WTC11 (cell line): ENCODE measurements at regions not wholly inside any gene's neighbourhood (a gene's known extent, or its start where the extent isn't known, plus 50 kb on each side); places are given as distances from the start of the nearest gene placed in this dataset.

ENCODE experiments used
- ATAC-seq: fragments of 200-7000 bp; cut with Tn5 transposase; 2 replicates; pipeline ENCODE4 v1.10.0; 2021; ENCODE audit warnings: mild to moderate bottlenecking, moderate library complexity
- CTCF ChIA-PET: fragments of 300-600 bp; sonication (Branson Sonifier 250); formaldehyde crosslinking; loops from one replicate; lab custom pipeline; 2021; ENCODE audit warnings: antibody characterized with exemption; lab: Charles Lee
- POLR2A ChIA-PET: fragments of 350-600 bp; sonication (Branson Sonifier 250); formaldehyde crosslinking; loops from one replicate; lab custom pipeline; 2021; ENCODE audit warnings: antibody characterized with exemption; lab: Charles Lee
- DNase-seq: peaks from one replicate; pipeline ENCODE4 v3.0.0; 2021; ENCODE audit warnings: low spot score
- H3K27ac Mint-ChIP-seq: 2 replicates; pipeline ENCODE4 v1.8.0; 2021; ENCODE audit warnings: mixed read lengths
- H3K27me3 Mint-ChIP-seq: 2 replicates; pipeline ENCODE4 v1.8.0; 2021; ENCODE audit warnings: low read depth, mild to moderate bottlenecking, moderate library complexity, mixed read lengths
- H3K36me3 Mint-ChIP-seq: 2 replicates; pipeline ENCODE4 v1.8.0; 2021; ENCODE audit warnings: mixed read lengths
- H3K4me1 Mint-ChIP-seq: 2 replicates; pipeline ENCODE4 v1.8.0; 2022; ENCODE audit warnings: mixed read lengths
- H3K4me3 Mint-ChIP-seq: 2 replicates; pipeline ENCODE4 v1.8.0; 2021; ENCODE audit warnings: mild to moderate bottlenecking, moderate library complexity, mixed read lengths
- H3K9me3 Mint-ChIP-seq: 2 replicates; pipeline ENCODE4 v1.8.0; 2021; ENCODE audit warnings: mixed read lengths
- ARID4B ChIP-seq: sonication (generic); formaldehyde crosslinking; IDR thresholded peaks from 2 replicates; pipeline ENCODE4 v1.8.0; 2023; ENCODE audit warnings: missing genetic modification reagents, mild to moderate bottlenecking, borderline replicate concordance
- CREM ChIP-seq: sonication (generic); formaldehyde crosslinking; IDR thresholded peaks from 2 replicates; pipeline ENCODE4 v1.8.1; 2022; ENCODE audit warnings: mild to moderate bottlenecking, missing genetic modification reagents, moderate library complexity
- ESRRA ChIP-seq: sonication (generic); formaldehyde crosslinking; IDR thresholded peaks from 2 replicates; pipeline ENCODE4 v1.8.1; 2022; ENCODE audit warnings: mild to moderate bottlenecking, missing genetic modification reagents, borderline replicate concordance
- FOXP4 ChIP-seq: sonication (generic); formaldehyde crosslinking; IDR thresholded peaks from 2 replicates; pipeline ENCODE4 v1.8.0; 2022; ENCODE audit warnings: mild to moderate bottlenecking, missing genetic modification reagents
- HMGA2 ChIP-seq: fragments of 250-450 bp; sonication (Bioruptor Pico); IDR thresholded peaks from 2 replicates; pipeline ENCODE4 v1.4.0; 2021; ENCODE audit warnings: mild to moderate bottlenecking, moderate library complexity
- JUN ChIP-seq: sonication (generic); formaldehyde crosslinking; IDR thresholded peaks from 2 replicates; pipeline ENCODE4 v1.8.0; 2023; ENCODE audit warnings: mild to moderate bottlenecking, missing genetic modification reagents
- SMAD3 ChIP-seq: sonication (generic); formaldehyde crosslinking; IDR thresholded peaks from 2 replicates; pipeline ENCODE4 v1.8.0; 2022; ENCODE audit warnings: missing genetic modification reagents, mild to moderate bottlenecking, borderline replicate concordance
- TCF7 ChIP-seq: sonication (generic); formaldehyde crosslinking; IDR thresholded peaks from 2 replicates; pipeline ENCODE4 v1.8.0; 2022; ENCODE audit warnings: mild to moderate bottlenecking, low read depth, missing genetic modification reagents, moderate library complexity
- USF1 ChIP-seq: sonication (generic); formaldehyde crosslinking; IDR thresholded peaks from 2 replicates; pipeline ENCODE4 v1.8.0; 2022; ENCODE audit warnings: mild to moderate bottlenecking, missing genetic modification reagents
- ZNF532 ChIP-seq: fragments of 250-450 bp; sonication (Bioruptor Pico); IDR thresholded peaks from 2 replicates; pipeline ENCODE4 v1.9.0; 2021; ENCODE audit warnings: mild to moderate bottlenecking, borderline replicate concordance
- TF ChIP-seq, protein P1 (sequence below): sonication (generic); formaldehyde crosslinking; IDR thresholded peaks from 2 replicates; pipeline ENCODE4 v1.8.0; 2023; ENCODE audit warnings: missing genetic modification reagents
- TF ChIP-seq, protein P2 (sequence below): sonication (generic); formaldehyde crosslinking; IDR thresholded peaks from 2 replicates; pipeline ENCODE4 v1.8.1; 2023; ENCODE audit warnings: mild to moderate bottlenecking, missing genetic modification reagents, borderline replicate concordance
- TF ChIP-seq, protein P3 (sequence below): sonication (generic); formaldehyde crosslinking; IDR thresholded peaks from 2 replicates; pipeline ENCODE4 v1.8.0; 2022; ENCODE audit warnings: mild to moderate bottlenecking, missing genetic modification reagents
- TF ChIP-seq, protein P4 (sequence below): fragments of 250-450 bp; sonication (Bioruptor Pico); IDR thresholded peaks from 2 replicates; pipeline ENCODE4 v1.9.0; 2021; ENCODE audit warnings: moderate library complexity, mild to moderate bottlenecking, inconsistent platforms, borderline replicate concordance
- TF ChIP-seq, protein P5 (sequence below): fragments of 200-600 bp; IDR thresholded peaks from 2 replicates; pipeline ENCODE4 v1.8.0; 2022; ENCODE audit warnings: antibody characterized with exemption

- TF ChIP-seq, protein P1, sequence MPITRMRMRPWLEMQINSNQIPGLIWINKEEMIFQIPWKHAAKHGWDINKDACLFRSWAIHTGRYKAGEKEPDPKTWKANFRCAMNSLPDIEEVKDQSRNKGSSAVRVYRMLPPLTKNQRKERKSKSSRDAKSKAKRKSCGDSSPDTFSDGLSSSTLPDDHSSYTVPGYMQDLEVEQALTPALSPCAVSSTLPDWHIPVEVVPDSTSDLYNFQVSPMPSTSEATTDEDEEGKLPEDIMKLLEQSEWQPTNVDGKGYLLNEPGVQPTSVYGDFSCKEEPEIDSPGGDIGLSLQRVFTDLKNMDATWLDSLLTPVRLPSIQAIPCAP (CRISPR knock-in tag): no peak
- TF ChIP-seq HMGA2 (CRISPR knock-in tag): no peak
Observed at GRCh38 chr9:2493109-2493508, 128.5 kb upstream of the VLDLR start (continued).

- peaks cover 26% of the 10 kb centered on the region for H3K4me1 Mint-ChIP-seq
- no peak for DNase-seq
- no peaks in the 10 kb centered on the region for H3K36me3 Mint-ChIP-seq
- H3K4me3 Mint-ChIP-seq: no peak overlapping the region
- POLR2A ChIA-PET: no interaction called here
- ATAC-seq: no peak
- no peaks in the 10 kb centered on the region for H3K9me3 Mint-ChIP-seq
- H3K27me3 Mint-ChIP-seq: no peaks in the 10 kb centered on the region
- no peak overlapping the region for H3K27ac Mint-ChIP-seq
- CTCF ChIA-PET: no interaction called here
- no peak for TF ChIP-seq FOXP4 (CRISPR knock-in tag)
- no peak for TF ChIP-seq JUN (CRISPR knock-in tag)
- no peak for TF ChIP-seq TCF7
- TF ChIP-seq, protein P2, sequence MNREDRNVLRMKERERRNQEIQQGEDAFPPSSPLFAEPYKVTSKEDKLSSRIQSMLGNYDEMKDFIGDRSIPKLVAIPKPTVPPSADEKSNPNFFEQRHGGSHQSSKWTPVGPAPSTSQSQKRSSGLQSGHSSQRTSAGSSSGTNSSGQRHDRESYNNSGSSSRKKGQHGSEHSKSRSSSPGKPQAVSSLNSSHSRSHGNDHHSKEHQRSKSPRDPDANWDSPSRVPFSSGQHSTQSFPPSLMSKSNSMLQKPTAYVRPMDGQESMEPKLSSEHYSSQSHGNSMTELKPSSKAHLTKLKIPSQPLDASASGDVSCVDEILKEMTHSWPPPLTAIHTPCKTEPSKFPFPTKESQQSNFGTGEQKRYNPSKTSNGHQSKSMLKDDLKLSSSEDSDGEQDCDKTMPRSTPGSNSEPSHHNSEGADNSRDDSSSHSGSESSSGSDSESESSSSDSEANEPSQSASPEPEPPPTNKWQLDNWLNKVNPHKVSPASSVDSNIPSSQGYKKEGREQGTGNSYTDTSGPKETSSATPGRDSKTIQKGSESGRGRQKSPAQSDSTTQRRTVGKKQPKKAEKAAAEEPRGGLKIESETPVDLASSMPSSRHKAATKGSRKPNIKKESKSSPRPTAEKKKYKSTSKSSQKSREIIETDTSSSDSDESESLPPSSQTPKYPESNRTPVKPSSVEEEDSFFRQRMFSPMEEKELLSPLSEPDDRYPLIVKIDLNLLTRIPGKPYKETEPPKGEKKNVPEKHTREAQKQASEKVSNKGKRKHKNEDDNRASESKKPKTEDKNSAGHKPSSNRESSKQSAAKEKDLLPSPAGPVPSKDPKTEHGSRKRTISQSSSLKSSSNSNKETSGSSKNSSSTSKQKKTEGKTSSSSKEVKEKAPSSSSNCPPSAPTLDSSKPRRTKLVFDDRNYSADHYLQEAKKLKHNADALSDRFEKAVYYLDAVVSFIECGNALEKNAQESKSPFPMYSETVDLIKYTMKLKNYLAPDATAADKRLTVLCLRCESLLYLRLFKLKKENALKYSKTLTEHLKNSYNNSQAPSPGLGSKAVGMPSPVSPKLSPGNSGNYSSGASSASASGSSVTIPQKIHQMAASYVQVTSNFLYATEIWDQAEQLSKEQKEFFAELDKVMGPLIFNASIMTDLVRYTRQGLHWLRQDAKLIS: no peak
- no peak for TF ChIP-seq CREM (CRISPR knock-in tag)
- TF ChIP-seq, protein P3, sequence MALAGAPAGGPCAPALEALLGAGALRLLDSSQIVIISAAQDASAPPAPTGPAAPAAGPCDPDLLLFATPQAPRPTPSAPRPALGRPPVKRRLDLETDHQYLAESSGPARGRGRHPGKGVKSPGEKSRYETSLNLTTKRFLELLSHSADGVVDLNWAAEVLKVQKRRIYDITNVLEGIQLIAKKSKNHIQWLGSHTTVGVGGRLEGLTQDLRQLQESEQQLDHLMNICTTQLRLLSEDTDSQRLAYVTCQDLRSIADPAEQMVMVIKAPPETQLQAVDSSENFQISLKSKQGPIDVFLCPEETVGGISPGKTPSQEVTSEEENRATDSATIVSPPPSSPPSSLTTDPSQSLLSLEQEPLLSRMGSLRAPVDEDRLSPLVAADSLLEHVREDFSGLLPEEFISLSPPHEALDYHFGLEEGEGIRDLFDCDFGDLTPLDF (CRISPR knock-in tag): no peak
- TF ChIP-seq, protein P4, sequence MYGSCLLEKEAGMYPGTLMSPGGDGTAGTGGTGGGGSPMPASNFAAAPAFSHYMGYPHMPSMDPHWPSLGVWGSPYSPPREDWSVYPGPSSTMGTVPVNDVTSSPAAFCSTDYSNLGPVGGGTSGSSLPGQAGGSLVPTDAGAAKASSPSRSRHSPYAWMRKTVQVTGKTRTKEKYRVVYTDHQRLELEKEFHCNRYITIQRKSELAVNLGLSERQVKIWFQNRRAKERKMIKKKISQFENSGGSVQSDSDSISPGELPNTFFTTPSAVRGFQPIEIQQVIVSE (CRISPR knock-in tag): no peak
- TF ChIP-seq, protein P5, sequence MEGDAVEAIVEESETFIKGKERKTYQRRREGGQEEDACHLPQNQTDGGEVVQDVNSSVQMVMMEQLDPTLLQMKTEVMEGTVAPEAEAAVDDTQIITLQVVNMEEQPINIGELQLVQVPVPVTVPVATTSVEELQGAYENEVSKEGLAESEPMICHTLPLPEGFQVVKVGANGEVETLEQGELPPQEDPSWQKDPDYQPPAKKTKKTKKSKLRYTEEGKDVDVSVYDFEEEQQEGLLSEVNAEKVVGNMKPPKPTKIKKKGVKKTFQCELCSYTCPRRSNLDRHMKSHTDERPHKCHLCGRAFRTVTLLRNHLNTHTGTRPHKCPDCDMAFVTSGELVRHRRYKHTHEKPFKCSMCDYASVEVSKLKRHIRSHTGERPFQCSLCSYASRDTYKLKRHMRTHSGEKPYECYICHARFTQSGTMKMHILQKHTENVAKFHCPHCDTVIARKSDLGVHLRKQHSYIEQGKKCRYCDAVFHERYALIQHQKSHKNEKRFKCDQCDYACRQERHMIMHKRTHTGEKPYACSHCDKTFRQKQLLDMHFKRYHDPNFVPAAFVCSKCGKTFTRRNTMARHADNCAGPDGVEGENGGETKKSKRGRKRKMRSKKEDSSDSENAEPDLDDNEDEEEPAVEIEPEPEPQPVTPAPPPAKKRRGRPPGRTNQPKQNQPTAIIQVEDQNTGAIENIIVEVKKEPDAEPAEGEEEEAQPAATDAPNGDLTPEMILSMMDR: no peak
- no peak for TF ChIP-seq USF1
- TF ChIP-seq ESRRA (CRISPR knock-in tag): no peak
- no peak for TF ChIP-seq ZNF532 (CRISPR knock-in tag)
- no peak for TF ChIP-seq ARID4B (CRISPR knock-in tag)
- TF ChIP-seq SMAD3 (CRISPR knock-in tag): no peak
Observed at GRCh38 chr9:2493529-2493928, 128.1 kb upstream of the VLDLR start.
